Skin epidermis (tissue), 12 donors: ENCODE measurements at regions not wholly inside any gene's neighbourhood (a gene's known extent, or its start where the extent isn't known, plus 50 kb on each side); places are given as distances from the start of the nearest gene placed in this dataset.
"Not testable (repeated sequence)": the region's sequence is repeated elsewhere in the genome, so short reads cannot be mapped to it uniquely, and the experiment has no call there.

Source experiments
- H3K27ac ChIP-seq, 21 experiments: fragments of 200-600 bp; sonication (generic) in 11 of 21; one replicate each; pipeline ENCODE4 v1.5.0; 2020; ENCODE audit warnings: mild to moderate bottlenecking in 3 of 21, inconsistent platforms in 2 of 21, moderate library complexity in 2 of 21
- H3K4me3 ChIP-seq, 7 experiments: fragments of 200-600 bp; sonication (generic) in 2 of 7; one replicate each; pipeline ENCODE4 v1.5.0; 2020; ENCODE audit warnings: inconsistent platforms in 2 of 7, mild to moderate bottlenecking in 2 of 7, moderate library complexity in 1 of 7

GRCh38 chrY:20891440-20892160 lies 135.7 kb downstream of the RPS4Y2 start:
- H3K4me3 ChIP-seq = no peak overlapping the region
- H3K27ac ChIP-seq = no peak overlapping the region

- H3K27ac ChIP-seq, H3K4me3 ChIP-seq: not testable (repeated sequence)
Measured at GRCh38 chrY:20925350-20926091, 169.6 kb downstream of the RPS4Y2 start.

- Histone ChIP-seq H3K27ac (no peak overlapping the region), H3K4me3 (no peak overlapping the region)
Measured at GRCh38 chrY:20929691-20930342, 173.9 kb downstream of the RPS4Y2 start.

GRCh38 chrY:20936709-20937251 lies 180.9 kb downstream of the RPS4Y2 start:
- not testable (repeated sequence) for H3K27ac ChIP-seq

GRCh38 chrY:20961512-20961911 lies 205.6 kb downstream of the RPS4Y2 start:
- H3K27ac ChIP-seq = no peak overlapping the region

More at GRCh38 chrY:20936709-20937251, 180.9 kb downstream of the RPS4Y2 start:
- H3K4me3 ChIP-seq = not testable (repeated sequence)

GRCh38 chrY:20967828-20968227 lies 211.9 kb downstream of the RPS4Y2 start:
- no peak overlapping the region for H3K27ac ChIP-seq
- H3K4me3 ChIP-seq = no peak overlapping the region

More at GRCh38 chrY:20961512-20961911, 205.6 kb downstream of the RPS4Y2 start:
- H3K4me3 ChIP-seq = no peak overlapping the region

- H3K27ac ChIP-seq = no peak overlapping the region
- H3K4me3 ChIP-seq = no peak overlapping the region
Measured at GRCh38 chrY:20968237-20968636, 212.3 kb downstream of the RPS4Y2 start.

- Histone ChIP-seq H3K4me3 (no peak overlapping the region), H3K27ac (no peak overlapping the region)
Measured at GRCh38 chrY:20971371-20971770, 215.5 kb downstream of the RPS4Y2 start.

- Histone ChIP-seq H3K4me3 (no peak overlapping the region), H3K27ac (no peak overlapping the region)
Measured at GRCh38 chrY:20986037-20986436, 230.1 kb downstream of the RPS4Y2 start.

- Histone ChIP-seq H3K27ac (no peak overlapping the region), H3K4me3 (no peak overlapping the region)
Measured at GRCh38 chrY:20990123-20990522, 234.2 kb downstream of the RPS4Y2 start.

- peak overlapping the region in 2 of 21 experiments; percentile 19 to 21 for H3K27ac ChIP-seq
- H3K4me3 ChIP-seq = no peak overlapping the region
Measured at GRCh38 chrY:20990869-20991548, 235.1 kb downstream of the RPS4Y2 start.

- H3K27ac ChIP-seq = no peak overlapping the region
- no peak overlapping the region for H3K4me3 ChIP-seq
Measured at GRCh38 chrY:20997355-20997754, 241.4 kb downstream of the RPS4Y2 start.

- Histone ChIP-seq H3K27ac (no peak overlapping the region), H3K4me3 (no peak overlapping the region)
Measured at GRCh38 chrY:20998016-20998415, 242.1 kb downstream of the RPS4Y2 start.

- no peak overlapping the region for H3K4me3 ChIP-seq
- H3K27ac ChIP-seq = no peak overlapping the region
Measured at GRCh38 chrY:20998483-20998882, 242.6 kb downstream of the RPS4Y2 start.

GRCh38 chrY:21001102-21001501 lies 245.2 kb downstream of the RPS4Y2 start:
- no peak overlapping the region for H3K27ac ChIP-seq
- H3K4me3 ChIP-seq = no peak overlapping the region

- no peak overlapping the region for H3K4me3 ChIP-seq
- H3K27ac ChIP-seq = no peak overlapping the region
Measured at GRCh38 chrY:21003059-21003458, 247.2 kb downstream of the RPS4Y2 start.

- Histone ChIP-seq H3K4me3 (no peak overlapping the region), H3K27ac (no peak overlapping the region)
Measured at GRCh38 chrY:21005531-21005930, 249.6 kb downstream of the RPS4Y2 start.

- H3K27ac ChIP-seq = no peak overlapping the region
- no peak overlapping the region for H3K4me3 ChIP-seq
Measured at GRCh38 chrY:21021811-21022210, 265.9 kb downstream of the RPS4Y2 start.

- H3K27ac ChIP-seq = no peak overlapping the region
- no peak overlapping the region for H3K4me3 ChIP-seq
Measured at GRCh38 chrY:21022326-21023044, 266.6 kb downstream of the RPS4Y2 start.
